NCI-H748 treated with DMSO at 0.1 percent for 48 hours (cell line): ENCODE measurements at regions not wholly inside any gene's neighbourhood (a gene's known extent, or its start where the extent isn't known, plus 50 kb on each side); places are given as distances from the start of the nearest gene placed in this dataset.
A peak's percentile ranks its signal among the peaks of the same experiment; 100 is the strongest.

Experiments used
- DNase-seq: peaks from one replicate; lab custom pipeline; 2025; lab: John Stamatoyannopoulos, UW

- no peak for DNase-seq
These were observed 327.3 kb upstream of the GBE1 start for GRCh38 chr3:82088749-82089148.

- DNase-seq: no peak
These were observed 326.5 kb upstream of the GBE1 start for GRCh38 chr3:82087958-82088357.

GRCh38 chr3:82085851-82086475, 324.5 kb upstream of the GBE1 start:
- DNase-seq: no peak

GRCh38 chr3:82085356-82085755, 323.9 kb upstream of the GBE1 start:
- DNase-seq: no peak

GRCh38 chr3:82084824-82085223, 323.4 kb upstream of the GBE1 start:
- DNase-seq: no peak

GRCh38 chr3:82082796-82083195, 321.4 kb upstream of the GBE1 start:
- DNase-seq: no peak

- DNase-seq: no peak
These were observed 319.9 kb upstream of the GBE1 start for GRCh38 chr3:82081351-82081750.

GRCh38 chr3:82080792-82081191, 319.3 kb upstream of the GBE1 start:
- no peak for DNase-seq

- no peak for DNase-seq
These were observed 318.8 kb upstream of the GBE1 start for GRCh38 chr3:82080261-82080660.

GRCh38 chr3:82079335-82079890, 318.0 kb upstream of the GBE1 start:
- no peak for DNase-seq

- DNase-seq: no peak
These were observed 316.8 kb upstream of the GBE1 start for GRCh38 chr3:82078246-82078645.

GRCh38 chr3:82067420-82067819, 306.0 kb upstream of the GBE1 start:
- DNase-seq: no peak

- no peak for DNase-seq
These were observed 297.4 kb upstream of the GBE1 start for GRCh38 chr3:82058809-82059208.

GRCh38 chr3:82055792-82056191, 294.3 kb upstream of the GBE1 start:
- no peak for DNase-seq

GRCh38 chr3:82054849-82055248, 293.4 kb upstream of the GBE1 start:
- no peak for DNase-seq

- no peak for DNase-seq
These were observed 291.8 kb upstream of the GBE1 start for GRCh38 chr3:82053236-82053635.

- DNase-seq: no peak
These were observed 288.9 kb upstream of the GBE1 start for GRCh38 chr3:82050382-82050781.

- peak; percentile 46 for DNase-seq
These were observed 287.3 kb upstream of the GBE1 start for GRCh38 chr3:82048711-82049110.

GRCh38 chr3:82044930-82045705, 283.7 kb upstream of the GBE1 start:
- peak; percentile 95 for DNase-seq

- no peak for DNase-seq
These were observed 277.1 kb upstream of the GBE1 start for GRCh38 chr3:82038556-82038955.

GRCh38 chr3:82033186-82033585, 271.7 kb upstream of the GBE1 start:
- DNase-seq: no peak

- DNase-seq: no peak
These were observed 270.2 kb upstream of the GBE1 start for GRCh38 chr3:82031596-82031995.

GRCh38 chr3:82030916-82031315, 269.5 kb upstream of the GBE1 start:
- DNase-seq: no peak

GRCh38 chr3:82022836-82023235, 261.4 kb upstream of the GBE1 start:
- DNase-seq: no peak
